ENCODE measurements at regions not wholly inside any gene's neighbourhood (a gene's known extent, or its start where the extent isn't known, plus 50 kb on each side); places are given as distances from the start of the nearest gene placed in this dataset.
"Not testable (repeated sequence)": the region's sequence is repeated elsewhere in the genome, so short reads cannot be mapped to it uniquely, and the experiment has no call there.

DNA sequence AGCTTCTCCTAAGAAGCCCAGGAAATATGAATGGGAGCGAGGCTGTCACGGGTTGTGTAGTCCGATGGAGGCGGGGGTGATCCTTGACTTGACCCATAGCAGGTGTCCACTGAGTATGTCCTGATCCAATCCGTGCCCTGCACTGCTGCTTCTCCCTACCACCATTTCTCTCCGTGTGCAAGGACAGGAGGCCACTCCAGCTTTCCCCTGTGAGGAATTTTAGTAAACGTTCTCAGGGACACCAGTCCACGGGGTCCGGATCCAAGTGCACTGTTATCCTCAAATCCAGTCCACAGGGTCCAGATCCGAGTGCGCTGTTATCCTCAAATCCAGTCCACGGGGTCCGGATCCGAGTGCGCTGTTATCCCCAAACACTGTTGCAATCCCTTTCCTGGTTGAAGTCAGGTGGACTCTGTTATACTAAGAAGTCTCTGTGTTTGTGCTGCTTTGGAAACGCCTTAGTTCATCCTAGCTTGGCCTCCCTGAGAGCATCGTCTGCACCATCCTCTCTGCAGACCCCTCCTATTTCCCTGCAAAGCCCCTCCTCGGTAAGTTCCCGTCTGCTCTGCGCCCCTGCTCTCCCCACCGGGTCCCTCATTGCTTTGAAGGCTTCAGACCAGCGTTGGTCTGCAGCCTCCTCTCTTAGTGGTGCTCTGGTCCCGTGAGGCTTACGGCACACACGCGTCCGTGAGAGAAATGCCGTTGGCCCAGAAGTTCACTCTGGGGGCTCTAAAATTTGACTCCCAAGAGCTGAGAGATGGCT is 303.5 kb downstream of the TEX29 start:
- no peak for DNase-seq (ENCODE audit: low read depth)

DNA sequence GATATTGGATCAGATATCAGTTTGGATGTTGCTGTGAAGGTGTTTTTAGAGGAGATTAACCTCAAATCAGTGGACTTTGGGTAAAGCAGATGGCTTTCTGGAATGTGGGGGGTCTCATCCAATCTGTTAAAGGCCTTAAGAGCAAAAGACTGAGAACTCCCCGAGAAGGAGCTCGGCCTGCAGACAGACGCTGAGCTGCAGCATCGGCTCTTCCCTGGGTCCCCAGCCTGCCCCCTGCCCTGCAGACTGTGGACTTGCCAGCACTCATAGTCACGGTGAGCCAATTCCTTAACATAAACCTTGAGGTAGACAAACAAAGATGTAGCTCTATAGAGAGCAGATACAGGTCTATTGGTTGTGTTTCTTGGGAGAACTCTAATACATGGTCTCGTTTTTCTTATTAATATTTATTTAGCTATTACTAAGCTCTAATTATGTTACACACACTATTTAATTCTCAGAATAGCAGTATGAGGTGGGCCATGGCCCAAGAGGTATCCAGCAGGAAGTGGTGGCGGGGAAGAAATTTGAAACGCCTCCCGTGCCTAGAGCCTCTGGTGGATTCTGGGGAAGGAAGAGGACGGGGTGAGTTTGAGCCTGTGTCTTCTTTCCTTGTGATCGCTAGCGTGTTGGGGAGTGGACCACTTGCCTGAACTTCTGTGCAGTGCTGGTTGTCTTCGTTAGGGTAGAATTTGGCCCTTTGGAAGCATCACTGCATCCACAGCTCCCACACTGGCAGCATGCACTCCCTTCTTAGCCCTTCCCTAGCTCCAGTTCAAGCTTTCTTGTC is 305.3 kb downstream of the TEX29 start:
- no peak for DNase-seq (ENCODE audit: low read depth)

DNA sequence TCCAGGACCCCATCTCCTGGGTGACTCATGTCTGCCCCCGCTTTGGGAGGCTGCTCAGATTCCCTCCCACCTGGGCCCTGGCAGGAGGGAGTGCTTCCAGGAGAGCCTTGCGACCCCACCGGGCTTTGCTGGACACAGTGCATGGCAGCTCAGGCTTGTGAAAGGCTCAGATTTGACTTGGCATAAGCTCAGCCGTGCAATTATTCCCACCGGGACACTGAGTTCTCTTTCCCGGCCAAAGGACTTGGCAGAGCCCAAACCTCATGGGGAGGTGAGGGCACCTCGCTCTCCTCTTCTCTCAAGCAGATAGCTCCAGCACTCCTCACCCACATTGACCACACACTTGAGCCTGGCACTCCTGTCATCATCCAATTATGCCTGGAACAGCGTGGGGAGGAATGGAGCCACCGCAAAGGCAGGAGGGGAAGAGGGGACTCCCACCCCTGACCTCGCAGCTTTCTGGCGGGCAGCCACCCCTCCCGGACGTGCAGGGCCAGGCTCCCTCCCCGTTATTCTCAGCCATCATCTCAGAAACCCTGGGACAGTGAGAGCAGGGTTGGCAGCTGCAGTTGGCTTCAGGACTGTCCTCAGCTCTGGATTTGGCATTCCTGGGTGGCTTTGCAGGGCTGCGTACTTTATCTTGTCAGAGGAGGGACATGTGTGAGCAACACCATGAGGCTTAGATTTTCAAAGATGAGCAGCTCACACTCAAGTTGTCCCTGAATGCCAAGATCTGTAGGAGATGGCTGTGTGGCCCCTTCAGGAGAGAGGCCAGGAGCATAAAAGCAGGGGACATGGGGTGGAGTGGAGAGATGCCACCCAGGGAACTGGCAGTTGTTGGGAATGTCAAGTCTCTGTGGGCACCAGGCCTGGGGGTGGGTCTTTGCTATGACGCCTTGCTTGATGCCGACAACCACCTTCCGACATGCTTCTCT is 306.2 kb downstream of the TEX29 start:
- no peak for DNase-seq (ENCODE audit: low read depth)

DNA sequence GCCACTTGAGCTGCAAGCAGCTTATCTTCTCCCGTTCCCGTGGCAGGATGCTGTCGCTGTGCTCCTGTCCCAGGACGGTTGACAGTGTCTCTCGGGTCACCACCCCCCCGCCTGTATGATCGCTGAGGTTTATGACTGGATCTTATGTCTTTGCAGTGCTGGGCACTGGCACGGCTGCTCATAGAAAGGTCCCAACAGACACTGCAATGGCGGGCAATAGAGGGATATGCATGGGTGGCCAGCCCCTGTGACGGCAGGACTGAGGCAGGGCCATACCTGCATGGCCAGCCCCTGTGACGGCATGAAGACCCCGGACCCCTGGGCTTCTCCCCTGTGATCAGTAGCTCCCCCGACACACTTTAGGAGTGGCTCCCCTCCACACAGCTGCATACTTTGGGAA is 307.2 kb downstream of the TEX29 start:
- DNase-seq (ENCODE audit: low read depth): no peak

DNA sequence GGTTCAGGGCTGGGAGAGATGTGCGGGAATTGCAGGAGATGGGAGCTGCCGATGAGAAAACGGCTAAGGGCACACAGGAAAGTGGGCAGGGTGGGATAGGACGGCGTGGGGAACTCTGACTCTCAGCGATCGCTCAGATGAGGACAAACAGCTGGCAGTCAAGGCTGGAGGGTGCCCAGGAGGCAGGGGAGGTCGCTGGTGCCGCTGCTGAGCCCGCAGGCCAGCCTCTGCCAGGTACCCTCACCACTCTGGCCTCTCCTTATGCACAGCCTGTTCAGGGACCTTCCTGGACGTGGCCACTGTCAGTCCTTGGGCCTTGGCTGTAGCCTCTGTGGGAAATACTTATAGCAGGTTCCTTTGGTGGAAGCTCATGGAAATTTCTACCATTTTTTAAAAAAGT is 308.6 kb downstream of the TEX29 start:
- DNase-seq (ENCODE audit: low read depth): no peak

DNA sequence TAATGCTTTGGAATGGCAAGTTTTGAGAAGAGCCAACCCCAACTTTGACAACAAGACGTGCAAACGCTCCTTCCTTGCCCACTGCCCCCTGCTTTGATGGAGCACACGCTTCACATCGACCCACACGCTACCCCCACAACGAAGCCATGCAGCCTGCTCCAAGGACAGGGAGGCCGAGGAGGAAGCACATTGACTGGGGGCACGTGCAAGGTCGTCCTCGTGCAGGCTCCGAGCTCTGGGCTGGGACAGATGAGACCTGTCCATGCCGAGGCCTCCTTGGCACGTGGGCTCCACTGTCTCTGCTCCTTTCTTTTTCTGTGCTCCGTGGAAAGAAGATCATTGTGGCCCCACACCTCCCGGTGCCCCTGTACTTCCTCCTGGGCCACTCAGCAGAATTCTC is 309.0 kb downstream of the TEX29 start:
- DNase-seq (ENCODE audit: low read depth): no peak

DNA sequence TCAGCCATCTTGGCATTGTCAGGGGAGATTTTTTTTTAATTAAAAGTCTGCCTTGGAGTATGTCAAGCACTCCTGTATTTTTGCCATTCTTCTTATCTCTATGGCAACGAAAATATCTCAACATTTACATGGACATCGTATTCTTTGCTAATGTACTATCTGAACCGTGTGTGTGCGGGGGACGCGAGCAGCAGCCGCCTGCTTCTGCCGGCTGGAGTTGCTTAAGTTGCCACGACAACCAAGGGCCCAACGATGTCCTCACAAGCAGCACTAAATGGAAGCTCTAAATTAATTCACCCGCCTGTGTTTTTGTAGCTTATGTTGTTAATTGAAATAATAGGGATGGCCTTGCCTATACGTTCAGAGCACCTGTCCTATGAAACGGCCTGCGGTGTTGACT is 309.5 kb downstream of the TEX29 start:
- DNase-seq (ENCODE audit: low read depth): no peak

DNA sequence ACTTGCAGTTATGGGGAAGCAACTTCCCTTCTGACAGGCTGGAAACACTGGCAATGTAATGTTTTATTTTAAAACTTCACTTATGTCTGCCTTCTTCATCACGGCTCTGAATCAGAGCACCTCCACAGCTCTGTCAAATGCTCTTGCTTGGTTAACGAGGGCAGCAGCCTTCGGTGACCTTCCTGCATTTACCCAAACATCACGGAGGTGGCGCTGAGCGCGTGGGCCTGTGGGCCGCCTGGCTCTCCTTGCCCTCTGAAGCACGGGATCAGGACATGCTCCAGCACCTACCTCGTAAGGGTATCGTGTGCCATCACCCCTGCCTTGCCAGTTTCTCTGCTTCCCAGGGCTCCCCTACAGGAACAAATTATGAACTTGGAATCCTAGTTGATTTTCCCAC is 310.0 kb downstream of the TEX29 start:
- DNase-seq (ENCODE audit: low read depth): no peak

DNA sequence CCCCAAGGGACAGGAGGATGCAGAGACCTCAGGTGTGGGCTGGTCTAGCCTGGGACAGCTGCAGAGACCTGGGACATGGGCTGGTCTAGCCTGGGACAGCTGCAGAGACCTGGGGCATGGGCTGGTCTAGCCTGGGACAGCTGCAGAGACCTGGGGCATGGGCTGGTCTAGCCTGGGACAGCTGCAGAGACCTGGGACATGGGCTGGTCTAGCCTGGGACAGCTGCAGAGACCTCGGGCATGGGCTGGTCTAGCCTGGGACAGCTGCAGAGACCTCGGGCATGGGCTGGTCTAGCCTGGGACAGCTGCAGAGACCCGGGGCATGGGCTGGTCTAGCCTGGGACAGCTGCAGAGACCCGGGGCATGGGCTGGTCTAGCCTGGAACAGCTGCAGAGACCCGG is 310.8 kb downstream of the TEX29 start:
- not testable (repeated sequence) for DNase-seq (ENCODE audit: low read depth)

DNA sequence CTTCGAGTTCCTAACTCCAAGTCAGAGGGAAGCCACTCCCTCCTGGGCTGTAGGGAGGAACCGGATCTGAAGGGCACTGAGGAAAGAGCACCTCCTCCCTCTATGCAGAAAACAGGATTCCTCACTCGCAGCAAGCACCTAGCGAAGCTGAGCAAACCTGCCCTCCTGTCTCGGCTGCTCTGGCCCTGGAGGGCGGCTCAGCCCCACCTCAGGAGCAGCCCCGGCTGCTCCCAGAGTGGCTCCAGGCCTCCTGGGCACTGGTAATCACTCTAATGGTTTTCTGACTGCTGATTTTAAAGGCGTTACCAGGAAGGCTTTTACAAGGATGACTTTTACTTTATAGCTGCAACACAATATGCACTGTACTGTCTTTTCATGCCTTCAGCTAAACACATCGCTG is 312.5 kb downstream of the TEX29 start:
- DNase-seq (ENCODE audit: low read depth): no peak

DNA sequence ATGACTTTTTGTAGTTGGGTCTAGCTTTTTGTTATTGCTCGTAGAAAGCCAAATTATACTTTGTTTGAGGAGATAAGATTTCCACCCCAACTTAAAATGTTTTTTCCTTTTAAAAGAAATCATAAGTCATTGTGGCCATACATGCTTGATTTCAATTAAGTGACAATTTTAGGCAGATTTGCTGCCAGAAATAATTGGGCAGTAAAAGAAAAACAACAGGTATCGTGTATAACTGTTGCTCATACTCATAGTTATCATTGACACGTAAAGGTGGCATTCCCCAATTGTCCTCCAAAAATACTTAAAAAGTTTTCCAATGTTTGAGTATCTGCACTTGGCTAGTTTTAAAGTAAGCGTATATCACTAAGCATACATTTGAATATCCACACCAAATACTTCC is 313.0 kb downstream of the TEX29 start:
- no peak for DNase-seq (ENCODE audit: low read depth)

DNA sequence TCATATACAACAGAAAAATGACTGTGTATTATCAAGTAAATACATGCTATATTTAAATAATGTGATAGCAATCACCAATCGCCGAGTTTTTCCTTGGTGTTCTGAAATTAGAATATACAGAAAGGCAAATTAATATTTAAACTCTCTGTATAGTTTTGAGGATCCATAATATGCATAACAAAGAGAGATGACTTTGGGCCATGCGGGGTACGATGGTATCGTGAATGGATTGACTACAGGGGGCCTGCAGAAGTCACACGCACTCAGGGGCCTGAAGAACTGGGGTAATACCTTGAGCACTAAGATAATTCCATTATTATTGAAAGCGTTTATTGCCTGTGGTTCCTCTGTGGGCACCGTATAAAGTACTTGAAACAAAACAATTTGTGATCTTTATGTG is 314.0 kb downstream of the TEX29 start:
- DNase-seq (ENCODE audit: low read depth): no peak

DNA sequence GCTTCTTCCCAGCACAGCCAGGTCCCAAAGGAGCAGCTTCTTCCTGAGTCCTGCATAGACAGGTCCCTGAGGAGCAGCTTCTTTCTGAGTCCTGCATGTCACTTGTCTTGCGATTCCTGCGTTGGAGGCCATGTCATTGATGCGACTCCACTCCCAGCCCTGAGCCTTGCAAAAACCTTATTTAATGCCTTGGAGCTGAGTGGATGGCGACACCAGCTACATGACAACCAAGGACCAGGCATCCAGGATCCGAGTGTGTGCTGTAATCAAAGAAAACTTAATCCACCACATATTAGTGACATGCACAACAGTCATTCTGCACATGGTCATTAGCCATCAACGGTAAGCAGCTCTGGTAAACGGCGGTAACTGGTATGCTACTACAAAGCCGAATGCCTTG is 315.8 kb downstream of the TEX29 start:
- DNase-seq (ENCODE audit: low read depth): no peak

DNA sequence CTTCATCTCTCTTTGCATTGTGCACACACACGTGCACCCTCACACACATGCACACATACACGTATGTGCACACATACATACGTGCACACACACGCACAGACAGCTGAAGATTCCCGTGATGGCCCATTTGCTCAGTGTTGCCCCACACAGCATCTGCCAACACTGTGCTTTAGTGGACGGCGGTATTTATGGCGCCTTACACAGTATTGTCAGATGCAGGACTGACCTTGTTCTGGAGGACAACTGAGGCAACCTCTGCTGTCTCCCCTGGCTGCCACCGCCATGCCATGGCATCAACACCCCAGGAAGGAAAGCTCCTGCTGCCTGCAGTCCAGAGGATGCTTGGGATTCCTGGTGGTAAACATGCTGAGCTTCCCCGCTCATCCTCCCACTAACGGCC is 316.4 kb downstream of the TEX29 start:
- no peak for DNase-seq (ENCODE audit: low read depth)

DNA sequence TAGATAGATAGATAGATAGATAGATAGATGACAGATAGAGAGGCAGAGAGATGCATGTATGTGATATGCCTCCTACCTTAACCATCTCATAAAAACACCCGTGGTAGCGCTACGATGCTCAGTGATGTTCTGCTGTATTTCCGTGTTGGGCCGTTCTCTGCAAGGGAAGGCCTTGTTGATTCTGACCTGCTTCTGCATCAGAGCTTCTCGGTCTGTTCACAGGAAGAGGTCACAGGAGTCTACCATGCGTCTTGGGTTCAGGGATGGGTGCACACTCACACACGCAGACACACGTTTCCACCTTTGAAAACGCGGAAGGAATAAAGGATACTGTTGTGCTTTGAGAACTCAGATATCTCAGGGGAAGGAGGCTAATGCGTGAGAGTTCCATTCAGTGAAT is 316.9 kb downstream of the TEX29 start:
- no peak for DNase-seq (ENCODE audit: low read depth)

DNA sequence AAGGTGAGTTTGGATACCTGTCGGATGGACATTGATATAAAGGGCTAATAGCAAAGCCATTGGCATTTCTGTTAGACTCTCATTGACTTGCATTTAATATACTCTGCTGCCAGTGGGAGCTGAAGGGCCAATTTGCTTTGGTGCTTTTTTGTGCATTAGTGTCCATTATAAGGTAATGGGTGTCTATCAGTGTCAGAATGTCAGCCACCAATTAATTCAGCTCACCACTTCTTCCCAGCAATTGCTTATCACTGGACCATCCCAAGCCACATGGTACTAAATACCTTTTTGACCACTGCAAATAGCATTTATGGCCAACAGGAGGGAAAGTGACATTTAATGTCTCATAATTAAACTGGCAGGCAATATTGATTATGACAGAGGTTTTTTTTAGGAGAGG is 317.8 kb downstream of the TEX29 start:
- DNase-seq (ENCODE audit: low read depth): no peak

DNA sequence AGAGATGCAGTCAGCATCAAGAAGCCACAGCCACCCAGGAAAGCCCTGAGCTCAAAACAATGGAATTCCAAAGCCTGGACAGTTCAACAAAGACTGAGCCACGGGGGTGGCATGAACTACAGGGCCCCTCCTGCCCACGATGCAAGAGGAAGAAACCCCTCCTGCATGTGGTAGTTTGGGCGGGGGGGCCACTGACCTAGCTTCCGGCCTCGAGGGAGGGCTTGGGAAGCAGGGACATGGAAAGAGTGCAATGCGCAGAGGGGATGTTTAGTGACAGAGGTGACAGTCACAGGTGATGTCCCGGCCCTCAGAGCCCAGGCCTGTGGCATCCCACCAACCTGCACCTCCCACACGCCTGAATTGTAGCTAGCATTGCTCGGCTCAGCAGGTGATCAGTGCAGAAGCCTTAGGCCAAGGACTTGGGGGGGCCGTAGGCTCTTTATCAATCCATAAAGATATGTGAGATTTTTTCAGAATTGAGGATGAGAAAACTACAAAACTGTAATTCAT is 318.8 kb downstream of the TEX29 start:
- DNase-seq (ENCODE audit: low read depth): no peak

DNA sequence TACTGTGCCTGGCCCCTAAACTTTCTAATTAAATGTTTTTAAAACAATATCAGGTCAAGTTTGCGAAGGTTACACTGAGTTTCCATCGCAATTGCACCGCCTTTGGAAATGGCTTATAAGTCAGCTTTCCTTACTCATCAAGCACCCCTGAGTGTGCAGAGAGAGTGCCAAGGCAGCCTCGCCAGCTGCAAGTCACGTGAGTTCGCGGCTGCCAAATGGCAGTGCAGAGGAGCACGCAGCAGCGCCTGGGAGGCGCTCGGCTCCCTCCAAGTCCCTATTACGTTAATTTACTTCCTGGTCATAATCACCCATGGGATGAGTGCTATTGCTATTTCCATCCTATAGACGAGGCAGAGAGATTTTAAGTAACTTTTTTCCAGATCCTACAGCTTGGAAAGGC is 319.6 kb downstream of the TEX29 start:
- no peak for DNase-seq (ENCODE audit: low read depth)

DNA sequence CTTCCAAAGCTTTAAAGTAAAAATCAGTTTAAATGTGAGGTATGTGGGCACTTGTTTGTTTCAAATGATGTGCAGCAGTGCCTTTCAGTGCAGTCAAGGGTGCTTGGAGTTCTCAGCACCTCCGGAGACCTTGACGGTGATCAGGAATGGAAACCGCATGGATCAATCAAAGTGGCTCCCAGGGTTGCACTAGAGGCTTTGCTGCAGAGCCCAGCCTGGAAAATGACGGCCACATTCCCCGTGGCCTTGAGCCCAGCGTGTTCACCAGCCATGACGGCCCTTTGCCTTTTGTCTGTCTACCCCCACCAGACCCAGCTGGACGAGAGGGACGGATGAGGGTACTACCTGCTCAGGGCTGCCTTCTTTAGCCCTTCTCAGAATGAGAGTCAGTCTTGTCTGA is 320.0 kb downstream of the TEX29 start:
- DNase-seq (ENCODE audit: low read depth): no peak

DNA sequence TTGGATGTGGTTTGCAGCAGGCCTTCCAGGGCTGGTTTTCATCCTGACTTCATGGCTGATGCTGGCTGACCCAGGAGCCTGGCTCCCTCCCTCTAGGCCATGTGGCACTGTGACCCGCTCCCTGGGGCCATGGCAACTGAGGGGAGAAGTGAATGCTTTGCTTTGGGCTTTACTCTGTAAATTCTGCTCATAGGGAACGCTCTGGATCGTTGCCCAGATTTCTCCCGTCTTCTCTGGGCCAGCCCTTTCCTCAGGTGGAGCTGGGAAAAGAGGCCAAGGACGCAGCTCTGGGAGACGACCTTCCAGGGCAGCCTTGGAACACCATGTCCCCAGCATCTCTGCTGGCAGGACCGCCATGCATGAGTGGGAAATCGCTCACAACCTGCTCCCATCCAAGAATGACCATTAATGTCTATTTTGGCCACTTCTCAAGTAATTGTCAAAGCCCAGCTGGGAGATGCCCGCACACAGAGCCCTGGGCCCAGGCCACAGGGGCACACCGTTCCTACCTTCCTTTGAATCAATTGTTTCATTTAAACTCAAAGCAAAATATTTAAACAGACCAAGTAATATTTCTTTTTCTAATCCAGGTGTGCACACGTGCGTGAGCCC is 321.8 kb downstream of the TEX29 start:
- no peak for DNase-seq (ENCODE audit: low read depth)

DNA sequence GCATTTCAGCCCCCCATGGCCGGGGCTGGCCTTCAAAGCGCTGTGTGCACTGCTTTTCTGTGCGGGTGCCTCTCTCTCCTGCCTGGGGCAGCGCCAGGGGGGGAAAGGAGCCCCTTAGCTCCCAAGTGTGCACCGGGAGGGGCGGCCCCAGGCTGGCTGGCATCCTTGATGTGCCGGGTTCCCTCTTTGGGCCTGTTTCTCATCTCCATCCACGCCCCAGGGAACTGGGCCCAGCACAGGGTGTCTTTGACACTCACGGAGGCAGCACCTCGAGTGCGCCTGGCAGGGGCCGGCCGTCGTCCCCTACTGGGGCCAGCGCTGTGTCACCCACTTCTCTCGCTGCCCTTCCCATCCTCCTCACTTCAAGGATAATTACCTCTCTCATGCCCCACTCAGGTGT is 324.3 kb downstream of the TEX29 start:
- DNase-seq (ENCODE audit: low read depth): no peak

DNA sequence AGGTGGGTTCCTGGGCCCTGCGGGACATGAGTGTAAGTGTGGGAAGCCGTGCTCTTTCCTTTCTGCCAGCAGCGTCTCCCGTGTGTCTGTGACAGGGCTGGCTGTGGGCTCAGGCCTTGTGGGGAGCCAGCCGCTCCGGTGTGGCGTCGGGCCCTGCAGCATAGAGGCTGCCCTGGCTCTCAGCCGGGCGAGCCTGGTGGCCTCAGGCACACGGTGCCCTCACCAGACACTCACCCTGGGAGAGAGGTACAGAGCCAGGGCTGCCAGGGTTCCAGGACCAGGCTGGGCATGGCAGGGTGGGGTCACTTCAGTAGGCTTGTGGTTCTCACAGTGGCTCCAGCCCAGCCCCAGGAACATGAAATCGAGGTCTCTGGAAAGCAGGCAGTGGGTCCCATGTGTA is 324.8 kb downstream of the TEX29 start:
- DNase-seq (ENCODE audit: low read depth): no peak
